Neural progenitor cell (in vitro differentiated cells): ENCODE measurements at regions not wholly inside any gene's neighbourhood (a gene's known extent, or its start where the extent isn't known, plus 50 kb on each side); places are given as distances from the start of the nearest gene placed in this dataset.

Experiments used
- CTCF ChIP-seq: fragments of 200-600 bp; sonication (generic); IDR thresholded peaks from 2 replicates; pipeline ENCODE4 v1.5.1; 2017; ENCODE audit warnings: antibody characterized with exemption, mild to moderate bottlenecking
- EZH2 ChIP-seq: fragments of 200-600 bp; sonication (generic); IDR thresholded peaks from 2 replicates; pipeline ENCODE4 v1.6.1; 2017; ENCODE audit warnings: antibody characterized with exemption, mild to moderate bottlenecking, moderate library complexity
- EZH2phosphoT487 ChIP-seq: fragments of 200-600 bp; sonication (generic); IDR thresholded peaks from 2 replicates; pipeline ENCODE4 v1.6.1; 2017; ENCODE audit warnings: antibody characterized with exemption

DNA sequence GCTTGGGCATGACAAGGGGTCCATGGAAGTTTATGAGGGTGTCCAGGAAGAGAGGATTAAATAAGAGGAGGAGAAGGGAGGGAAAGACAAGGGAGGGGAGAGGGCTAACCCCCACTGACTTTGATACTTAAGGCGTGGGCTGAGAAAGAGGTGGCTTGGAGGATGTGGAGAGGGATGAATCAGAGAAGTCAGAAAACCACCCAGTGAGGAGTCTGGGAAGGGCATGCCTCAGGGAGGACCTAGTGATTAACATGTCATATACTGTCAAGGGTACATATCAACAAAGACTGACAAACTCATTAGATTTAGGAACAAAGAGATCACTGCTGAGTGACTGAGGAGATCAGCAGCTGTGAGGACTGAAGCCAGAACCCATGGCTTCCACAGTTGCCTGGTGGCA is 145.4 kb downstream of the IRX5 start:
- TF ChIP-seq EZH2 = no peak
- no peak for TF ChIP-seq CTCF
- no peak for TF ChIP-seq EZH2phosphoT487
